ENCODE measurements at regions not wholly inside any gene's neighbourhood (a gene's known extent, or its start where the extent isn't known, plus 50 kb on each side); places are given as distances from the start of the nearest gene placed in this dataset.
"Not testable (repeated sequence)": the region's sequence is repeated elsewhere in the genome, so short reads cannot be mapped to it uniquely, and the experiment has no call there.

GRCh38 chr7:110544194-110544593 lies 546.7 kb upstream of the LRRN3 start:
- Mint-ChIP-seq H3K4me3 (no peak overlapping the region), H3K27me3 (ENCODE audit: insufficient read depth, low read depth) (no peaks in the 10 kb centered on the region), H3K27ac (no peak overlapping the region), H3K4me1 (no peaks in the 10 kb centered on the region), H3K36me3 (no peaks in the 10 kb centered on the region), H3K9me3 (no peaks in the 10 kb centered on the region)
- H3K36me3 ChIP-seq, result no peaks in the 10 kb centered on the region
- H2AFZ ChIP-seq (replicated peaks), result no peak overlapping the region
- no peaks in the 10 kb centered on the region for H3K4me1 ChIP-seq
- no peak overlapping the region for H3K4me2 ChIP-seq
- H3K9me3 ChIP-seq (ENCODE audit: low read depth), result no peaks in the 10 kb centered on the region
- H3K4me3 ChIP-seq, result no peak overlapping the region
- H3K79me2 ChIP-seq (ENCODE audit: low read depth), result no peaks in the 10 kb centered on the region
- TF ChIP-seq EZH2phosphoT487 (IDR thresholded peaks at IDR 0.05) (no peak), EZH2 (IDR thresholded peaks at IDR 0.05) (no peak), CTCF (IDR thresholded peaks at IDR 0.05) (no peak)
- no peaks in the 10 kb centered on the region for H3K27me3 ChIP-seq
- DNase-seq (ENCODE audit: low spot score), result no peak
- H4K20me1 ChIP-seq (ENCODE audit: low read depth), result no peaks in the 10 kb centered on the region
- H3F3A ChIP-seq (ENCODE audit: low read depth), result no peaks in the 10 kb centered on the region
- H3K27ac ChIP-seq, result no peak overlapping the region
- no peak overlapping the region for H3K9ac ChIP-seq

GRCh38 chr7:110548372-110548771 lies 542.6 kb upstream of the LRRN3 start:
- Histone ChIP-seq H3K9me3 (ENCODE audit: low read depth) (no peaks in the 10 kb centered on the region), H3K79me2 (ENCODE audit: low read depth) (no peaks in the 10 kb centered on the region), H3K4me1 (no peaks in the 10 kb centered on the region), H3K27ac (no peak overlapping the region), H3K27me3 (no peaks in the 10 kb centered on the region), H3K4me2 (no peak overlapping the region), H3K4me3 (no peak overlapping the region), H3F3A (ENCODE audit: low read depth) (no peaks in the 10 kb centered on the region), H3K9ac (no peak overlapping the region), H2AFZ (replicated peaks) (no peak overlapping the region), H3K36me3 (no peaks in the 10 kb centered on the region), H4K20me1 (ENCODE audit: low read depth) (no peaks in the 10 kb centered on the region)
- H3K27me3 Mint-ChIP-seq (ENCODE audit: insufficient read depth, low read depth), result no peaks in the 10 kb centered on the region
- no peaks in the 10 kb centered on the region for H3K4me1 Mint-ChIP-seq
- no peak for TF ChIP-seq EZH2 (IDR thresholded peaks at IDR 0.05)
- no peak for TF ChIP-seq CTCF (IDR thresholded peaks at IDR 0.05)
- no peak for TF ChIP-seq EZH2phosphoT487 (IDR thresholded peaks at IDR 0.05)
- H3K27ac Mint-ChIP-seq, result no peak overlapping the region
- H3K9me3 Mint-ChIP-seq, result peaks cover 5% of the 10 kb centered on the region
- H3K4me3 Mint-ChIP-seq, result no peak overlapping the region
- H3K36me3 Mint-ChIP-seq, result no peaks in the 10 kb centered on the region
- no peak for DNase-seq (ENCODE audit: low spot score)

DNA sequence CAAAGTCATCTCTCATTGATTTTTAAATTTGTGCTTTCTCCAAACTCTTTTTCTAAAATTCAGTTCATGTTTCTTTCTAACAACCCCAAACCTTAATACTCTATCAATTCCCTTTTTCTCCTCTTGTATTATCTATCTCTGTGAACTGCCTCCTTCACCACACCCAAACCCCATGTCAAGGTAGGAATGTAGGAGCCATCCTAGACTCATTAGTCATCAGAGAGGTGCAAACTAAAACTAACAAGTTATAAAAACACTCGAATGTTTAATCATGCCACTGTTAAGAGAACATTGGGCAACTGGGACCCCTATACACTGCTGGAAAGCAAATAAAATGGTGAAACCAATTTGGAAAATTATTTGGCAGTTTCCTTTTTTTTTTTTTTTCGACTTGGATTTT lies 533.8 kb upstream of the LRRN3 start:
- Histone ChIP-seq H3K4me3 (no peak overlapping the region), H3K9me3 (ENCODE audit: low read depth) (peaks cover 9% of the 10 kb centered on the region), H3K27ac (no peak overlapping the region), H3K9ac (no peak overlapping the region), H4K20me1 (ENCODE audit: low read depth) (no peaks in the 10 kb centered on the region), H2AFZ (replicated peaks) (no peak overlapping the region), H3K79me2 (ENCODE audit: low read depth) (no peaks in the 10 kb centered on the region), H3K27me3 (no peaks in the 10 kb centered on the region), H3K36me3 (no peaks in the 10 kb centered on the region), H3K4me2 (no peak overlapping the region), H3K4me1 (no peaks in the 10 kb centered on the region), H3F3A (ENCODE audit: low read depth) (no peaks in the 10 kb centered on the region)
- Mint-ChIP-seq H3K9me3 (peaks cover 5% of the 10 kb centered on the region), H3K4me1 (no peaks in the 10 kb centered on the region), H3K36me3 (no peaks in the 10 kb centered on the region), H3K27ac (no peak overlapping the region), H3K27me3 (ENCODE audit: insufficient read depth, low read depth) (no peaks in the 10 kb centered on the region), H3K4me3 (no peak overlapping the region)
- DNase-seq (ENCODE audit: low spot score), result no peak
- no peak for TF ChIP-seq EZH2phosphoT487 (IDR thresholded peaks at IDR 0.05)
- no peak for TF ChIP-seq EZH2 (IDR thresholded peaks at IDR 0.05)
- no peak for TF ChIP-seq CTCF (IDR thresholded peaks at IDR 0.05)

DNA sequence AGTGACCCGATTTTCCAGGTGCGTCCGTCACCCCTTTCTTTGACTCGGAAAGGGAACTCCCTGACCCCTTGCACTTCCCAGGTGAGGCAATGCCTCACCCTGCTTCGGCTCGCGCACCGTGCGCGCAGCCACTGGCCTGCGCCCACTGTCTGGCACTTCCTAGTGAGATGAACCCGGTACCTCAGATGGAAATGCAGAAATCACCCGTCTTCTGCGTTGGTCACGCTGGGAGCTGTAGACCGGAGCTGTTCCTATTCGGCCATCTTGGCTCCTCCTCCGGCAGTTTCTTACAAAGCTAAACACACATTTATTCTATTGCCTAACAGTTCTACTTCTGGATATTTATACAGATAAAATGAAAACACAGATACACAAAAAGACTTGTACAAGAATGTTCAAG lies 527.6 kb upstream of the LRRN3 start:
- H3K4me3 Mint-ChIP-seq; H3K4me2 ChIP-seq; H3K27me3 ChIP-seq; H3K4me1 ChIP-seq; H3K27ac ChIP-seq; H2AFZ ChIP-seq (replicated peaks); H3K27ac Mint-ChIP-seq; H3K27me3 Mint-ChIP-seq (ENCODE audit: insufficient read depth, low read depth); H3K9me3 ChIP-seq (ENCODE audit: low read depth); H3K36me3 ChIP-seq; H3K79me2 ChIP-seq (ENCODE audit: low read depth); H3K9me3 Mint-ChIP-seq; H4K20me1 ChIP-seq (ENCODE audit: low read depth); H3F3A ChIP-seq (ENCODE audit: low read depth); H3K9ac ChIP-seq; H3K36me3 Mint-ChIP-seq; DNase-seq (ENCODE audit: low spot score); H3K4me1 Mint-ChIP-seq; H3K4me3 ChIP-seq: not testable (repeated sequence)

All from neural progenitor cell (in vitro differentiated cells).